Endothelial cell of umbilical vein (primary cell): ENCODE measurements at regions not wholly inside any gene's neighbourhood (a gene's known extent, or its start where the extent isn't known, plus 50 kb on each side); places are given as distances from the start of the nearest gene placed in this dataset.

Experiments used
- EZH2 ChIP-seq: IDR thresholded peaks from 2 replicates; pipeline ENCODE4 v1.6.1; 2012; ENCODE audit warnings: borderline replicate concordance, low read depth, mild to moderate bottlenecking, moderate library complexity, low read length, inconsistent platforms; ENCODE audit not compliant: severe bottlenecking
- GATA2 ChIP-seq: IDR thresholded peaks from 2 replicates; pipeline ENCODE4 v1.7.0; 2011; ENCODE audit warnings: low read depth, mild to moderate bottlenecking, moderate library complexity, mixed read lengths, low read length; ENCODE audit not compliant: insufficient read length, insufficient read depth
- TF ChIP-seq, protein P1 (sequence below), 2 donors: IDR thresholded peaks; 1 replicate in 1 of 2; 2 replicates in 1 of 2; pipeline ENCODE4 v1.5.1; 2011; ENCODE audit warnings: low read length in 2 of 2, mild to moderate bottlenecking in 2 of 2, moderate library complexity in 2 of 2, control low read depth in 1 of 2, inconsistent platforms in 1 of 2, low read depth in 1 of 2; ENCODE audit not compliant: insufficient read depth in 1 of 2; ENCODE audit errors: extremely low read depth in 1 of 2

DNA sequence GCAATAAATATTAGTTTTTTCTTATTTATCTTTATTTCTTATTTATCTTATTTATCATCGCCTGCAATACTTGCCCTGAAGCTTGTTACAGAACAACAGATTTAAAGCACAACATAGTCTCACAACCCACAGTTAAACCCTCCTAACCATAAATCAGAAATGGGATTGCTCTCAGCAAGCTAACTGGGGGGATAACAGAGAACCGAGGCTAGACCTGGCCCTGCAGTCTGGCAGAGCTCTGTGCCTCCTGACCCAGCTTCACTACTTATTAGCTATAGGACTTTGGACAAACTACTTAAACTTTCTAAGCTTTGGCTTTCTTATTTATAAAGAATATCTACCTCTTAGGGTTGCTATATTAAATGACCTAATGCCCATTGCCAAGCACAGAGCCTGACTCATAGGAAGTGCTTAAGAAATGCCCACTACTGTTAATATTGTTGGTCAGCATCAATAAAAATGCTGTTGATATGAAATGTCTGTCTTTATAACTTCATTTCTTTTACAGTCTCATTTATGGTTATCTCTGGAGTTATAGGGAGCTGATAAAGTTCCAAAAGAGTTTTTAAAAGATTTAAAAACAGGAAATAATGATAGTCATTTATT lies 87.9 kb upstream of the BEND6 start:
- TF ChIP-seq, protein P1, sequence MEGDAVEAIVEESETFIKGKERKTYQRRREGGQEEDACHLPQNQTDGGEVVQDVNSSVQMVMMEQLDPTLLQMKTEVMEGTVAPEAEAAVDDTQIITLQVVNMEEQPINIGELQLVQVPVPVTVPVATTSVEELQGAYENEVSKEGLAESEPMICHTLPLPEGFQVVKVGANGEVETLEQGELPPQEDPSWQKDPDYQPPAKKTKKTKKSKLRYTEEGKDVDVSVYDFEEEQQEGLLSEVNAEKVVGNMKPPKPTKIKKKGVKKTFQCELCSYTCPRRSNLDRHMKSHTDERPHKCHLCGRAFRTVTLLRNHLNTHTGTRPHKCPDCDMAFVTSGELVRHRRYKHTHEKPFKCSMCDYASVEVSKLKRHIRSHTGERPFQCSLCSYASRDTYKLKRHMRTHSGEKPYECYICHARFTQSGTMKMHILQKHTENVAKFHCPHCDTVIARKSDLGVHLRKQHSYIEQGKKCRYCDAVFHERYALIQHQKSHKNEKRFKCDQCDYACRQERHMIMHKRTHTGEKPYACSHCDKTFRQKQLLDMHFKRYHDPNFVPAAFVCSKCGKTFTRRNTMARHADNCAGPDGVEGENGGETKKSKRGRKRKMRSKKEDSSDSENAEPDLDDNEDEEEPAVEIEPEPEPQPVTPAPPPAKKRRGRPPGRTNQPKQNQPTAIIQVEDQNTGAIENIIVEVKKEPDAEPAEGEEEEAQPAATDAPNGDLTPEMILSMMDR (IDR thresholded peaks at IDR 0.05; ENCODE audit: extremely low read depth in 1 of 2, insufficient read depth in 1 of 2, low read depth in 1 of 2, low read length in 2 of 2) = no peak
- TF ChIP-seq EZH2 (no peak), GATA2 (no peak)
